H1 (cell line): ENCODE measurements at regions not wholly inside any gene's neighbourhood (a gene's known extent, or its start where the extent isn't known, plus 50 kb on each side); places are given as distances from the start of the nearest gene placed in this dataset.

Experiments used
- CTCF ChIA-PET: fragments of 300-600 bp; sonication (Branson Sonifier 250); formaldehyde crosslinking; loops from one replicate; lab custom pipeline; 2021; ENCODE audit not compliant: partially characterized antibody; lab: Charles Lee
- POLR2A ChIA-PET: fragments of 300-600 bp; sonication (Branson Sonifier 250); formaldehyde crosslinking; loops from one replicate; lab custom pipeline; 2021; ENCODE audit warnings: inconsistent platforms; ENCODE audit not compliant: partially characterized antibody; lab: Charles Lee
- DNase-seq, 2 experiments: peaks; one replicate each; pipeline versions ENCODE4 v3.0.0 to v3.0.0-alpha.2; 2010 to 2022; ENCODE audit warnings: low spot score in 2 of 2, low read depth in 1 of 2, mixed read lengths in 1 of 2
- FAIRE-seq: peaks from 2 replicates; lab custom pipeline; 2011; peaks lifted over from hg19 to GRCh38; lab: Jason Lieb, UNC
- H2AFZ ChIP-seq: 2 replicates; pipeline ENCODE4 v1.8.1; 2012; ENCODE audit warnings: low read length, inconsistent platforms
- H2AK5ac ChIP-seq: 2 replicates; pipeline ENCODE4 v1.6.1; 2013; ENCODE audit warnings: low read depth, low read length
- H2BK120ac ChIP-seq: replicated peaks from 2 replicates; pipeline ENCODE3; 2013; ENCODE audit warnings: low read depth, low read length, inconsistent platforms
- H2BK12ac ChIP-seq: 2 replicates; pipeline ENCODE4 v1.6.1; 2013; ENCODE audit warnings: low read depth, low read length
- H2BK15ac ChIP-seq: 2 replicates; pipeline ENCODE4 v1.6.1; 2013; ENCODE audit warnings: low read length
- H2BK20ac ChIP-seq: 2 replicates; pipeline ENCODE4 v1.6.1; 2013; ENCODE audit warnings: low read length
- H2BK5ac ChIP-seq: 2 replicates; pipeline ENCODE4 v1.6.1; 2013; ENCODE audit warnings: low read depth, low read length
- H3K14ac ChIP-seq: 2 replicates; pipeline ENCODE4 v1.6.1; 2013; ENCODE audit warnings: inconsistent platforms; ENCODE audit not compliant: insufficient read length
- H3K18ac ChIP-seq: 2 replicates; pipeline ENCODE4 v1.6.1; 2013; ENCODE audit warnings: low read length; ENCODE audit errors: extremely low read depth
- H3K23ac ChIP-seq: 2 replicates; pipeline ENCODE4 v1.6.1; 2013; ENCODE audit warnings: inconsistent platforms; ENCODE audit not compliant: insufficient read length
- H3K23me2 ChIP-seq: 2 replicates; pipeline ENCODE4 v1.6.1; 2013; ENCODE audit warnings: low read depth, low read length
- H3K27ac ChIP-seq: 2 replicates; pipeline ENCODE4 v1.6.1; 2011; ENCODE audit warnings: low read depth, low read length, inconsistent platforms
- H3K27me3 ChIP-seq, 4 experiments: replicated peaks in 1 of 4; 1 replicate in 1 of 4; 2 replicates in 3 of 4; pipeline versions ENCODE4 v1.6.1 to v1.8.1; 2011 to 2013; ENCODE audit warnings: low read length in 3 of 4, mild to moderate bottlenecking in 3 of 4, inconsistent platforms in 2 of 4, mixed read lengths in 2 of 4, moderate library complexity in 1 of 4; ENCODE audit not compliant: control insufficient read depth in 3 of 4, insufficient read depth in 3 of 4; ENCODE audit errors: extremely low read depth in 1 of 4
- H3K36me3 ChIP-seq, 4 experiments: 2 replicates each; pipeline versions ENCODE4 v1.6.1 to v1.8.1; 2011 to 2013; ENCODE audit warnings: mild to moderate bottlenecking in 4 of 4, low read length in 3 of 4, moderate library complexity in 2 of 4, control low read depth in 1 of 4, inconsistent platforms in 1 of 4; ENCODE audit not compliant: insufficient read depth in 4 of 4, control insufficient read depth in 2 of 4
- H3K4ac ChIP-seq: replicated peaks from 2 replicates; pipeline ENCODE3; 2013; ENCODE audit warnings: low read length, low read depth, mixed read lengths, inconsistent platforms; ENCODE audit not compliant: insufficient read length
- H3K4me1 ChIP-seq, 4 experiments: replicated peaks in 1 of 4; 1 replicate in 1 of 4; 2 replicates in 3 of 4; pipeline versions ENCODE4 v1.6.1 to v1.8.1; 2011 to 2013; ENCODE audit warnings: low read length in 3 of 4, inconsistent platforms in 2 of 4, mixed read lengths in 1 of 4; ENCODE audit not compliant: insufficient read depth in 4 of 4, control insufficient read depth in 3 of 4
- H3K4me2 ChIP-seq, 2 experiments: 2 replicates each; pipeline versions ENCODE4 v1.6.1 to v1.8.1; 2011 to 2013; ENCODE audit warnings: low read depth in 2 of 2, low read length in 2 of 2, control low read depth in 1 of 2, inconsistent platforms in 1 of 2, mild to moderate bottlenecking in 1 of 2; ENCODE audit not compliant: insufficient read depth in 1 of 2
- H3K4me3 ChIP-seq, 4 experiments: fragments of 200-600, 300-600 bp in 1 of 4; sonication (generic), shearing (Covaris generic), sonication (Bioruptor Twin) in 1 of 4; 2 replicates each; pipeline versions ENCODE4 v1.5.1 to v1.8.1; 2011 to 2016; ENCODE audit warnings: low read length in 4 of 4, low read depth in 3 of 4, control low read depth in 2 of 4, inconsistent platforms in 2 of 4, mild to moderate bottlenecking in 2 of 4, mixed read lengths in 1 of 4, moderate library complexity in 1 of 4; ENCODE audit not compliant: insufficient read depth in 2 of 4; ENCODE audit errors: extremely low read depth in 1 of 4
- H3K56ac ChIP-seq: replicated peaks from 2 replicates; pipeline ENCODE3; 2013; ENCODE audit warnings: low read depth, mild to moderate bottlenecking, mixed read lengths, low read length, inconsistent platforms; ENCODE audit not compliant: insufficient read length
- H3K79me1 ChIP-seq: 2 replicates; pipeline ENCODE4 v1.6.1; 2013; ENCODE audit warnings: low read depth, low read length, control low read depth
- H3K79me2 ChIP-seq, 2 experiments: 2 replicates each; pipeline versions ENCODE4 v1.6.1 to v1.8.1; 2012 to 2013; ENCODE audit warnings: low read length in 2 of 2, mild to moderate bottlenecking in 2 of 2, inconsistent platforms in 1 of 2; ENCODE audit not compliant: insufficient read depth in 2 of 2, control insufficient read depth in 1 of 2
- H3K9ac ChIP-seq, 4 experiments: replicated peaks in 1 of 4; 1 replicate in 1 of 4; 2 replicates in 3 of 4; pipeline versions ENCODE4 v1.6.1 to v1.8.1; 2011 to 2013; ENCODE audit warnings: low read depth in 3 of 4, low read length in 3 of 4, control low read depth in 2 of 4, mild to moderate bottlenecking in 2 of 4, moderate library complexity in 2 of 4, inconsistent platforms in 1 of 4; ENCODE audit errors: extremely low read depth in 1 of 4
- H3K9me3 ChIP-seq, 2 experiments: 2 replicates each; pipeline versions ENCODE4 v1.6.1 to v1.8.1; 2012 to 2013; ENCODE audit warnings: mild to moderate bottlenecking in 2 of 2, moderate library complexity in 2 of 2, control low read depth in 1 of 2, inconsistent platforms in 1 of 2, low read depth in 1 of 2, low read length in 1 of 2, mixed read lengths in 1 of 2; ENCODE audit not compliant: insufficient read depth in 2 of 2
- H4K20me1 ChIP-seq, 2 experiments: replicated peaks in 1 of 2; 2 replicates each; pipeline versions ENCODE3 to v1.8.1; 2011 to 2013; ENCODE audit warnings: inconsistent platforms in 2 of 2, low read length in 2 of 2, mild to moderate bottlenecking in 1 of 2; ENCODE audit not compliant: insufficient read depth in 2 of 2, control insufficient read depth in 1 of 2
- H4K5ac ChIP-seq: 2 replicates; pipeline ENCODE4 v1.6.1; 2013; ENCODE audit warnings: low read length, low read depth, mixed read lengths, inconsistent platforms; ENCODE audit not compliant: insufficient read length
- H4K8ac ChIP-seq: 2 replicates; pipeline ENCODE4 v1.8.0; 2013; ENCODE audit warnings: mild to moderate bottlenecking, moderate library complexity, low read length, inconsistent platforms; ENCODE audit not compliant: insufficient read depth; ENCODE audit errors: extremely low read depth
- H4K91ac ChIP-seq: replicated peaks from 2 replicates; pipeline ENCODE3; 2013; ENCODE audit warnings: low read length, mixed read lengths, inconsistent platforms; ENCODE audit not compliant: insufficient read length
- BCL11A ChIP-seq, 2 experiments: IDR thresholded peaks; one replicate each; pipeline ENCODE4 v1.6.1; 2011; ENCODE audit warnings: low read depth in 2 of 2, low read length in 2 of 2, mild to moderate bottlenecking in 2 of 2
- JUN ChIP-seq: IDR thresholded peaks from 2 replicates; pipeline ENCODE4 v1.6.1; 2011; ENCODE audit warnings: low read depth, mild to moderate bottlenecking, improper control_type of control experiment, low read length
- RFX5 ChIP-seq: IDR thresholded peaks from 2 replicates; pipeline ENCODE4 v1.6.1; 2011; ENCODE audit warnings: low read depth, low read length, improper control_type of control experiment, borderline replicate concordance
- WGBS, 2 experiments: shearing (Covaris generic) in 1 of 2; methylation state at CpG; one replicate each; pipeline versions ENCODE4 v1.1.6 to v1.1.7; 2013 to 2015; ENCODE audit warnings: low lambda C conversion rate in 2 of 2, mixed read lengths in 2 of 2, inconsistent platforms in 1 of 2, low coverage in 1 of 2, missing lambda C conversion rate in 1 of 2; ENCODE audit not compliant: insufficient replicate concordance in 2 of 2, insufficient coverage in 1 of 2, insufficient read length in 1 of 2; ENCODE audit errors: extremely low coverage in 1 of 2, missing lambda C conversion rate in 1 of 2; 5-methylcytosine and 5-hydroxymethylcytosine counted together
- TF ChIP-seq, protein P1 (sequence below): IDR thresholded peaks from 2 replicates; pipeline ENCODE4 v1.6.1; 2011; ENCODE audit warnings: low read length, improper control_type of control experiment

DNA sequence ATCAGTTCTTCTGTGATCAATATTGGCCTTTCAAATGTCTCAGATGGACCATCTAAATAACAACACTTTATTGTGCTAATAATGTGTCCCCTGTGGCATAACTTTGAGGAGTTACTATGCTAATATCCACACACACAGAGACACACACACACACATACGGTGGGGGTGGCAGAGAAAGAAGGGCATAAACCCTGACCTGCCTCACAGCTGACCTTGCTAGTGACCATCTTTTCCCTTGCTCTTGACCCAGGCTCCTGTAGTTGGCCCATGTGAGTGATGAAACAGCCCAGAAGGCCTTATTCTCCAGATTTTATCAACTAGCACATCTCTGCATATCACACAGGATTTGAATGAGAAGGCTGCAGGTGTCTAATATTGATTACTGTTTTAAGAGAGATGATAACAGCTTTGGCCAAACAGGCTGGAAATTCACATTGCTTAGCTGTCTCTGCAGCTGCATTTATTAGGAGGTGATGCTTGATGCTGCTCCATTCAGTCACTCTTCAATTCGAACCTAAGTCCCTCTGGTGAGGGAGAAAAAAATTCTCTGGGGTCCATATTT, 176.4 kb downstream of the ACTR3 start:
- DNase-seq (no peak), FAIRE-seq (no peak)
- no peaks in the 10 kb centered on the region for H4K20me1 ChIP-seq
- no peak overlapping the region for H3K4me3 ChIP-seq
- H4K5ac ChIP-seq, result no peak overlapping the region
- no peak overlapping the region for H3K14ac ChIP-seq
- H2AFZ ChIP-seq, result no peak overlapping the region
- H2AK5ac ChIP-seq, result no peak overlapping the region
- H3K4ac ChIP-seq, result no peak overlapping the region
- no peak overlapping the region for H4K91ac ChIP-seq
- no peak overlapping the region for H3K23ac ChIP-seq
- H2BK15ac ChIP-seq, result no peak overlapping the region
- H3K36me3 ChIP-seq, result no peaks in the 10 kb centered on the region
- H3K56ac ChIP-seq, result no peak overlapping the region
- H2BK120ac ChIP-seq, result no peak overlapping the region
- 80% methylated on average over 2 of the region's 2 CpGs; no CpG with 5 or more reads in 1 of the 2 experiments for WGBS, 2 experiments
- no peak overlapping the region for H3K27ac ChIP-seq
- ChIA-PET POLR2A (no interaction called here), CTCF (no interaction called here)
- H3K4me2 ChIP-seq, result no peak overlapping the region
- no peaks in the 10 kb centered on the region for H3K79me1 ChIP-seq
- no peaks in the 10 kb centered on the region; a peak in 1 of 7 replicates for H3K4me1 ChIP-seq
- H3K79me2 ChIP-seq, result no peaks in the 10 kb centered on the region
- no peak for TF ChIP-seq JUN
- TF ChIP-seq, protein P1, sequence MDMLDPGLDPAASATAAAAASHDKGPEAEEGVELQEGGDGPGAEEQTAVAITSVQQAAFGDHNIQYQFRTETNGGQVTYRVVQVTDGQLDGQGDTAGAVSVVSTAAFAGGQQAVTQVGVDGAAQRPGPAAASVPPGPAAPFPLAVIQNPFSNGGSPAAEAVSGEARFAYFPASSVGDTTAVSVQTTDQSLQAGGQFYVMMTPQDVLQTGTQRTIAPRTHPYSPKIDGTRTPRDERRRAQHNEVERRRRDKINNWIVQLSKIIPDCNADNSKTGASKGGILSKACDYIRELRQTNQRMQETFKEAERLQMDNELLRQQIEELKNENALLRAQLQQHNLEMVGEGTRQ, result no peak
- no peak for TF ChIP-seq BCL11A (IDR thresholded peaks at IDR 0.05; ENCODE audit: low read depth in 2 of 2, low read length in 2 of 2)
- no peak for TF ChIP-seq RFX5
- no peak overlapping the region for H2BK20ac ChIP-seq
- no peak overlapping the region for H2BK12ac ChIP-seq
- no peak overlapping the region for H2BK5ac ChIP-seq
- no peaks in the 10 kb centered on the region for H3K23me2 ChIP-seq
- H3K27me3 ChIP-seq, result no peaks in the 10 kb centered on the region
- H4K8ac ChIP-seq, result no peak overlapping the region
- H3K9me3 ChIP-seq, result no peaks in the 10 kb centered on the region
- H3K18ac ChIP-seq, result no peak overlapping the region
- no peak overlapping the region for H3K9ac ChIP-seq
